Type B pancreatic cell (in vitro differentiated cells): ENCODE measurements at regions not wholly inside any gene's neighbourhood (a gene's known extent, or its start where the extent isn't known, plus 50 kb on each side); places are given as distances from the start of the nearest gene placed in this dataset.

Experiments
- DNase-seq: peaks from one replicate; pipeline ENCODE4 v3.0.0; 2021; ENCODE audit warnings: mixed read lengths; ENCODE audit not compliant: unreplicated experiment; ENCODE audit errors: extremely low spot score
- H3K27ac Mint-ChIP-seq: 2 replicates; pipeline ENCODE4 v1.8.0; 2021; ENCODE audit warnings: mild to moderate bottlenecking, mixed read lengths
- H3K27me3 Mint-ChIP-seq: 2 replicates; pipeline ENCODE4 v1.8.0; 2021; ENCODE audit warnings: mixed read lengths
- H3K36me3 Mint-ChIP-seq: 2 replicates; pipeline ENCODE4 v1.8.0; 2021; ENCODE audit warnings: mixed read lengths
- H3K4me1 Mint-ChIP-seq: one replicate; pipeline ENCODE4 v1.8.0; 2021; ENCODE audit warnings: mixed read lengths; ENCODE audit not compliant: unreplicated experiment
- H3K4me3 Mint-ChIP-seq: 2 replicates; pipeline ENCODE4 v1.8.0; 2021; ENCODE audit warnings: mild to moderate bottlenecking, mixed read lengths
- H3K9me3 Mint-ChIP-seq: 2 replicates; pipeline ENCODE4 v1.8.0; 2021; ENCODE audit warnings: mixed read lengths
- TF ChIP-seq, protein P1 (sequence below): fragments of 200-600 bp; sonication (generic); conservative IDR thresholded peaks from 2 replicates; pipeline ENCODE4 v1.5.0; 2021; ENCODE audit warnings: antibody characterized with exemption, mild to moderate bottlenecking

GRCh38 chr9:115985657-115986056, 167.9 kb upstream of the PAPPA start:
- TF ChIP-seq, protein P1, sequence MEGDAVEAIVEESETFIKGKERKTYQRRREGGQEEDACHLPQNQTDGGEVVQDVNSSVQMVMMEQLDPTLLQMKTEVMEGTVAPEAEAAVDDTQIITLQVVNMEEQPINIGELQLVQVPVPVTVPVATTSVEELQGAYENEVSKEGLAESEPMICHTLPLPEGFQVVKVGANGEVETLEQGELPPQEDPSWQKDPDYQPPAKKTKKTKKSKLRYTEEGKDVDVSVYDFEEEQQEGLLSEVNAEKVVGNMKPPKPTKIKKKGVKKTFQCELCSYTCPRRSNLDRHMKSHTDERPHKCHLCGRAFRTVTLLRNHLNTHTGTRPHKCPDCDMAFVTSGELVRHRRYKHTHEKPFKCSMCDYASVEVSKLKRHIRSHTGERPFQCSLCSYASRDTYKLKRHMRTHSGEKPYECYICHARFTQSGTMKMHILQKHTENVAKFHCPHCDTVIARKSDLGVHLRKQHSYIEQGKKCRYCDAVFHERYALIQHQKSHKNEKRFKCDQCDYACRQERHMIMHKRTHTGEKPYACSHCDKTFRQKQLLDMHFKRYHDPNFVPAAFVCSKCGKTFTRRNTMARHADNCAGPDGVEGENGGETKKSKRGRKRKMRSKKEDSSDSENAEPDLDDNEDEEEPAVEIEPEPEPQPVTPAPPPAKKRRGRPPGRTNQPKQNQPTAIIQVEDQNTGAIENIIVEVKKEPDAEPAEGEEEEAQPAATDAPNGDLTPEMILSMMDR: no peak
- Mint-ChIP-seq H3K4me1 (no peaks in the 10 kb centered on the region), H3K27me3 (no peaks in the 10 kb centered on the region), H3K9me3 (no peaks in the 10 kb centered on the region), H3K27ac (no peak overlapping the region), H3K4me3 (no peak overlapping the region), H3K36me3 (no peaks in the 10 kb centered on the region)
- DNase-seq: no peak

DNA sequence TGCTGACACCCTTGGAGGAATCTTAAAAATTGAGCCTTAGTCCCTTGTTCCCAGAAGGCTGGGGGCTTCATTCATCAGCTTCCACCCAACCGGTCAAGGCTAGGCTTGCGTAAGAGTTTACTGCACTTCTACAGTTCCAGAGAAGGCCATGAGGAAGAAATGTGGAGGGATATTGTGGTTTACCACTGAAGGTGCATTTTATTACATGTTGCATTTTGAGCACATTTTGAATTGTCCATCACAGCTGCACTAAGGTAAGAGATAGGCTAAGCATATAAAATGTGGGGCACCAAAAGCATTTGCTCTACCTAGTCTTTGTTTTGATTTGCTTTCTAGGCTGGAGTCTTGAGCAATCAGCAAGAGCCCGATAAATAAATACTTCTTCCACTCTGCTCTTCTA, 167.1 kb upstream of the PAPPA start:
- Mint-ChIP-seq H3K27ac (no peak overlapping the region), H3K9me3 (no peaks in the 10 kb centered on the region), H3K27me3 (no peaks in the 10 kb centered on the region), H3K4me1 (no peaks in the 10 kb centered on the region), H3K4me3 (no peak overlapping the region), H3K36me3 (no peaks in the 10 kb centered on the region)
- DNase-seq: no peak
- TF ChIP-seq, protein P1: no peak

GRCh38 chr9:115988701-115989100, 164.9 kb upstream of the PAPPA start:
- H3K27ac Mint-ChIP-seq: no peak overlapping the region
- no peaks in the 10 kb centered on the region for H3K36me3 Mint-ChIP-seq
- H3K4me3 Mint-ChIP-seq: no peak overlapping the region
- no peaks in the 10 kb centered on the region for H3K4me1 Mint-ChIP-seq
- H3K27me3 Mint-ChIP-seq: no peaks in the 10 kb centered on the region
- DNase-seq: no peak
- TF ChIP-seq, protein P1: no peak
- H3K9me3 Mint-ChIP-seq: no peaks in the 10 kb centered on the region

GRCh38 chr9:115989831-115990230, 163.8 kb upstream of the PAPPA start:
- H3K27me3 Mint-ChIP-seq: no peaks in the 10 kb centered on the region
- DNase-seq: no peak
- no peaks in the 10 kb centered on the region for H3K9me3 Mint-ChIP-seq
- H3K27ac Mint-ChIP-seq: no peak overlapping the region
- H3K4me1 Mint-ChIP-seq: no peaks in the 10 kb centered on the region
- no peak overlapping the region for H3K4me3 Mint-ChIP-seq
- TF ChIP-seq, protein P1: no peak
- no peaks in the 10 kb centered on the region for H3K36me3 Mint-ChIP-seq

DNA sequence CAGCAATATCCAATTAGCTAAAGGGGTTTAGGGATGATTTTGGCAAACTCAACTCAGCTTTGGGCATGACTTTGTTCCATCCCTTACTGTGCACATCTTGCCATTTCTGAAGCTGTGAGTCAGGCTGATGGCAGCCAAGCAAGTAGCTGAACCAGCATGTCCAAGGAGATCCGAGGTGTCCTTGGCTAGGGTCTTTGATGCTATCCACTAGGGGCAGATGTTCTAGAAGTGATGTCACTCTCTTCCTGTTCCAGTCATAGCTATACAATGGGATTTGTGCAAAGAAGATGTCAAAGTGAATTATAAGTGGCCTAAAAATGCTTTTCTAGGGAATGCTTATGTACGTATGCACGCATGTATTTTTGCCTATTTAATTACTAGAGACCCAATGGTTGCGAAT, 160.8 kb upstream of the PAPPA start:
- TF ChIP-seq, protein P1: no peak
- Mint-ChIP-seq H3K27ac (no peak overlapping the region), H3K4me3 (no peak overlapping the region), H3K27me3 (peaks cover 2% of the 10 kb centered on the region), H3K9me3 (no peaks in the 10 kb centered on the region), H3K4me1 (peaks cover 8% of the 10 kb centered on the region), H3K36me3 (no peaks in the 10 kb centered on the region)
- DNase-seq: no peak

DNA sequence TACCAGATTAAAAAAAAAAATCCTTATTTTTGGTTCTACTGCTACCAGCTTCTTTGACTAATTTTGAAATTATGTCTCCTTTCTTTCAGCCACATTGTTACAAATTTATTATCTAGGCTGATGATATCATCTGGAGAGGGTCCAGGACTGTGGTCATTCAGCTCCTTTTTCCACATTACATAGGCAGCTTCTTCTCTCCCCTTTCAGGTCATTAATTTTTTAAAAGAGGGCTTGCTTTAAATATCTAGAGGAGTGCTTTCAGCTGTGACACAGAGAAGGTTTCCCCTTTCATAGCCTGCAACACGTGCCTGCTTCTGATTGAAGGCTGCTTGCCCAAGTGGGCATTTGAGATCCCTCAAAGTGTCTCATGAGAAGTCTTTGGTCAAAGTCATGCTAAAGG, 155.7 kb upstream of the PAPPA start:
- Mint-ChIP-seq H3K36me3 (no peaks in the 10 kb centered on the region), H3K27ac (no peak overlapping the region), H3K27me3 (peaks cover 2% of the 10 kb centered on the region), H3K4me3 (no peak overlapping the region), H3K9me3 (peaks cover 4% of the 10 kb centered on the region), H3K4me1 (peaks cover 8% of the 10 kb centered on the region)
- TF ChIP-seq, protein P1: no peak
- DNase-seq: no peak
